BJ (cell line): ENCODE measurements at regions not wholly inside any gene's neighbourhood (a gene's known extent, or its start where the extent isn't known, plus 50 kb on each side); places are given as distances from the start of the nearest gene placed in this dataset.

Experiments
- CTCF ChIA-PET: fragments of 350-600 bp; formaldehyde crosslinking; extraction: SDS; loops from one replicate; lab custom pipeline; 2021; ENCODE audit warnings: antibody characterized with exemption, inconsistent platforms; lab: Yijun Ruan, JAX
- POLR2A ChIA-PET: fragments of 300-600 bp; sonication (Branson Sonifier 250); formaldehyde crosslinking; extraction: SDS; loops from one replicate; lab custom pipeline; 2021; ENCODE audit warnings: antibody characterized with exemption; lab: Charles Lee
- DNase-seq: peaks from one replicate; pipeline ENCODE4 v3.0.0-alpha.2; 2011; ENCODE audit warnings: low read depth
- H3K27me3 ChIP-seq: 2 replicates; pipeline ENCODE4 v1.6.0; 2011; ENCODE audit warnings: low read length; ENCODE audit not compliant: control insufficient read depth, insufficient read depth
- H3K36me3 ChIP-seq: 2 replicates; pipeline ENCODE4 v1.5.1; 2011; ENCODE audit warnings: low read length; ENCODE audit not compliant: control insufficient read depth, insufficient read depth
- H3K4me3 ChIP-seq: 2 replicates; pipeline ENCODE4 v1.5.1; 2011; ENCODE audit warnings: low read depth, mild to moderate bottlenecking, control low read depth, low read length
- TF ChIP-seq, protein P1 (sequence below): IDR thresholded peaks from 2 replicates; pipeline ENCODE4 v1.5.1; 2011; ENCODE audit warnings: low read depth, mild to moderate bottlenecking, control low read depth, inconsistent platforms, low read length, moderate library complexity; ENCODE audit not compliant: insufficient read depth

DNA sequence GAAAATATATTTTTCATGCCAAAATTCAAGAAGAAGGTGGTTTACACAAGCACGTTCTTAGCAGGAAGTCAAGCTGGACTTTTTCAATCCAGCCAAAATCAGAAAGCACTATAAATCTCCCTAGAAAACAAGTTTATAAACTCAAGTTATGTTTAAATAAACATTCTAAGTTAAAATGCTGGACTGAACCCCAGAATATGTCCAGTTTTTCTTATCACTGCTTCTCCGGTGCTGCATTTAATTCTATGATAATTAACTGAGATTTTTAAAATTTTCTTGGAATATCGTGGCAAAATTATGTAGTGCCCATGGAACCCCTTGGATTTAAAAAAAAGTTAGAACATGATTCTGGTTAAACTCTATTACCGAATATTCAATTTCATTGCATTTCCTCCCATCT is 218.2 kb upstream of the MDFIC2 start:
- TF ChIP-seq, protein P1, sequence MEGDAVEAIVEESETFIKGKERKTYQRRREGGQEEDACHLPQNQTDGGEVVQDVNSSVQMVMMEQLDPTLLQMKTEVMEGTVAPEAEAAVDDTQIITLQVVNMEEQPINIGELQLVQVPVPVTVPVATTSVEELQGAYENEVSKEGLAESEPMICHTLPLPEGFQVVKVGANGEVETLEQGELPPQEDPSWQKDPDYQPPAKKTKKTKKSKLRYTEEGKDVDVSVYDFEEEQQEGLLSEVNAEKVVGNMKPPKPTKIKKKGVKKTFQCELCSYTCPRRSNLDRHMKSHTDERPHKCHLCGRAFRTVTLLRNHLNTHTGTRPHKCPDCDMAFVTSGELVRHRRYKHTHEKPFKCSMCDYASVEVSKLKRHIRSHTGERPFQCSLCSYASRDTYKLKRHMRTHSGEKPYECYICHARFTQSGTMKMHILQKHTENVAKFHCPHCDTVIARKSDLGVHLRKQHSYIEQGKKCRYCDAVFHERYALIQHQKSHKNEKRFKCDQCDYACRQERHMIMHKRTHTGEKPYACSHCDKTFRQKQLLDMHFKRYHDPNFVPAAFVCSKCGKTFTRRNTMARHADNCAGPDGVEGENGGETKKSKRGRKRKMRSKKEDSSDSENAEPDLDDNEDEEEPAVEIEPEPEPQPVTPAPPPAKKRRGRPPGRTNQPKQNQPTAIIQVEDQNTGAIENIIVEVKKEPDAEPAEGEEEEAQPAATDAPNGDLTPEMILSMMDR: no peak
- Histone ChIP-seq H3K27me3 (peaks cover 2% of the 10 kb centered on the region; the same call in 1 of the 2 replicates), H3K4me3 (no peak overlapping the region), H3K36me3 (no peaks in the 10 kb centered on the region)
- no peak for DNase-seq
- CTCF ChIA-PET: interaction anchor here (0.6 to 1.9 kb wide), 4 partner anchors 9 to 1123 kb away, joined by 3 to 4 read pairs (median 3); no protein-coding TSS in a partner anchor
- POLR2A ChIA-PET: no interaction called here

DNA sequence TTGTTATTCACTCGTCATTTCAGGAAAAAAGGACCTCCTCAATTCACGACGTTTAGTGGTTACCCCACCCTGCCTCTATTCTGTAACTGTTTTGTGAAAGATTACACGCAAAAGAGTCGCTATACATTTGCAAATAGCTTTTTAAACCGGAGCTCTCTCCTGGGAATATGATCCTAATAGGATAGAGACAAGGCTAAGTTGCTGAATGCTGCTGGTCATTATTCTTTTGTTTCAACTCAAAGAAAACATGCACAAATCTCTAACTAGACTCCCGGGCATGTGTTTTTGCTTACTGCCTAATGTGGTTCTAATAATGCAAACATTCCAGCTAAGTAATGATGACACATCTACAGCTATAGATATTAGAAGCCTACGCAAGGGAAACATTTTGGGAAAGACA is 214.6 kb upstream of the MDFIC2 start:
- ChIA-PET POLR2A (no interaction called here), CTCF (no interaction called here)
- Histone ChIP-seq H3K36me3 (no peaks in the 10 kb centered on the region), H3K4me3 (no peak overlapping the region), H3K27me3 (peaks cover 2% of the 10 kb centered on the region; the same call in 1 of the 2 replicates)
- DNase-seq: no peak
- TF ChIP-seq, protein P1: no peak

DNA sequence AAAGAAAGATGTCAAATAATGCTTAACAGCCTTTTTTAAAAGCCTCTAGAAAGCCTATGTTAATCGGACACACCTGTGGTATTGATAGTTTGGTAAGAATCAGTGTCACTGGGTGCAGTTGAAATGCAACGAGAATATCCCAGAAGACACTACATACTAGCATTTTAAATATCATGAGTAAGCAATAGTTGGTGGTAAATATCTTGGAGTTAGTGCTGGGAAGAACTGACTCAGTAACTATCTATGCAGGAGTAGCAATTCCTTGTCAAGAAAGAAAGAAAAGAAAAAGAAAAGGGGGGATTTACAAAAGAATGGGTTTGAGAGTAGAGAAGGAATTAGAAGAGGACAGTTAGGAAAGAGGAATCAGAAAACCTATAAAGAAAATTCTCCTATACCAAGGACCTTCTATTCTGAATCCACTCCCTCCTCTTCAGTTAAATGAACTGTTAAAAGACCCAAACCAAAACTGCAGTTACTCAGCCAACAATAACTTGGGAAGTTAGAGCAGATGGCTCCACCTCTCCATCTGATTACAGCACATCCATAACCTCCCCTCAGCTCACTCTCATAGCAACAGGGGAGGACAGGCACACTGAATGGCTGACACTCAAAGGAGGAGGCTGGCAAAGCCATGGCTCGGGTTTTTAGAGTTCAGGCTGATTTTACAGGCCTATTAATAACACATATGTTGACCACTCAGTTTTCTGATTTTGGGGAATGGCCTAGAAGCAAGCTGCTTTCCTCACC is 207.6 kb upstream of the MDFIC2 start:
- no peaks in the 10 kb centered on the region for H3K36me3 ChIP-seq
- no peak overlapping the region for H3K4me3 ChIP-seq
- TF ChIP-seq, protein P1: no peak
- DNase-seq: no peak
- ChIA-PET POLR2A (no interaction called here), CTCF (interaction anchor here (1.3 kb wide), 1 partner anchor 9 kb away, joined by 6 read pairs; no protein-coding TSS in a partner anchor)
- peaks cover 2% of the 10 kb centered on the region; the same call in 1 of the 2 replicates for H3K27me3 ChIP-seq

DNA sequence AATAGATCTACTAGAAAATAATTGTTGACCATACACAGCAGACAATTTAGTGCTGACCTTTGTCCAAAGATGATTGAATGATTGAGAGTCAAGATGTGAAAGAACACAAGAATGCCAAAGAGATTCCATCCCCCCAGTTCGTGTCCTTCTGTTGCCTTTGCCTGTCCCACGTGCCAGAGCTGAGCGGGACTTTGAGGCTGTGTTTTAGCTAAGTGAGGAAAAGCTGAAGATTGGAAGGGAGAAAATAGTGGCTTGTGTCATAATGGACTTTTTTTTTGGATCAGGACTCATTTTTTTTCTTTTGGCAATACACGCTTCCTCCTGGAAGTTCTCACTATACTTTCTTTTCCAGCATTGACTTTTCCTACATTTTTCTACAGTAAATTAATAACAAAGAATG is 206.6 kb upstream of the MDFIC2 start:
- CTCF ChIA-PET: no interaction called here
- POLR2A ChIA-PET: no interaction called here
- TF ChIP-seq, protein P1: no peak
- H3K36me3 ChIP-seq: no peaks in the 10 kb centered on the region
- H3K27me3 ChIP-seq: peaks cover 2% of the 10 kb centered on the region; the same call in 1 of the 2 replicates
- H3K4me3 ChIP-seq: no peak overlapping the region
- DNase-seq: no peak

DNA sequence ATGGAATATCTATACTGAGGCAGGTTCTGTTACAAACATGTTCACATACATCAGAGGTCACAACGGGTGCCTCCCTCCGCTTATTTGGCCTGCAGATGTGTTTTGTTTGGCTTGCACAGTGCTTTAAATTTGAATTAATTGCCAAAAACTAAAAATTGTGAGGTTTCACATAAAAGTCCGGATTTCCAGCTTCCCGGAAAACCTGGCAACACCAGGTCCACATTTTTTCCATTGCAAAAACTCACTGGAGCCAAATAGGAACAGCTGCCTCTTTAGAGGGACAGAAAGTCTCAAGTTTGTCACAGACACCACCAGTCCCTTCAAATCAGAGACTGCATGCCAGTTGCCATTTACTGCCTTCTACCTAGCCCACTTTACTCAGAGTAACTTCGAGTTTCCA is 205.9 kb upstream of the MDFIC2 start:
- Histone ChIP-seq H3K27me3 (peaks cover 2% of the 10 kb centered on the region; the same call in 1 of the 2 replicates), H3K36me3 (no peaks in the 10 kb centered on the region), H3K4me3 (no peak overlapping the region)
- POLR2A ChIA-PET: no interaction called here
- no peak for DNase-seq
- CTCF ChIA-PET: no interaction called here
- TF ChIP-seq, protein P1: no peak
